Activated T-helper 17 cell treated with anti-CD3 and anti-CD28 coated beads, Interleukin-2, amount 50 U/mL, for 72 hours (primary cell): ENCODE measurements at regions not wholly inside any gene's neighbourhood (a gene's known extent, or its start where the extent isn't known, plus 50 kb on each side); places are given as distances from the start of the nearest gene placed in this dataset.

Experiments used
- ATAC-seq: fragments of 150-1000 bp; cut with Tn5 transposase; replicated peaks from 2 replicates; pipeline ENCODE4 v1.10.0; 2021; ENCODE audit warnings: mild to moderate bottlenecking, moderate library complexity
- H3K27ac Mint-ChIP-seq: one replicate; pipeline ENCODE4 v1.8.0; 2022; ENCODE audit warnings: mixed read lengths
- H3K27me3 Mint-ChIP-seq: one replicate; pipeline ENCODE4 v1.8.0; 2022; ENCODE audit warnings: mixed read lengths
- H3K36me3 Mint-ChIP-seq: one replicate; pipeline ENCODE4 v1.8.0; 2022; ENCODE audit warnings: low read depth, mild to moderate bottlenecking, mixed read lengths
- H3K4me1 Mint-ChIP-seq: one replicate; pipeline ENCODE4 v1.8.0; 2022; ENCODE audit warnings: mixed read lengths
- H3K4me3 Mint-ChIP-seq: one replicate; pipeline ENCODE4 v1.8.0; 2022; ENCODE audit warnings: mild to moderate bottlenecking, mixed read lengths
- H3K9me3 Mint-ChIP-seq: one replicate; pipeline ENCODE4 v1.8.0; 2022; ENCODE audit warnings: mixed read lengths

DNA sequence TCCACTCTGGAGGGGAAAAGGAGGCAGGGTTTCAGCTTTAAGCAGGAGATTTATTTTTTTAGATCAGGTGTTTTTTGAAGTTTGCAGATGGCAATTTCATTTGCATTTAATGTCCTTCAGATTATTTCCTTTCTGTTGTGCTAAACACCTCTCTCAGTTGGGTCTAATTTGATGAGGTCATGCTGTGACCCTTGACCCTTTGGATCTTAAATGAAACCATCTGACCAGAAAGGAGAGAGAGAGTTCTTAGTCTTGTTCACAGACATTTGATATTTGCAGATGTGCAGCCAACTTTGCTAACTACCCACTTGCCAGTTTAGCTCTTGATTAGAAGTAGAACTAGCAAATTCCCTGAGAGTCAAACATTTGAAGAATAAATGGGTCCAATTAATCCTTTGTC is 101.5 kb upstream of the RAB11FIP2 start:
- H3K4me3 Mint-ChIP-seq = no peak overlapping the region
- no peak for ATAC-seq
- H3K36me3 Mint-ChIP-seq = no peaks in the 10 kb centered on the region
- H3K27ac Mint-ChIP-seq = no peak overlapping the region
- H3K4me1 Mint-ChIP-seq = no peaks in the 10 kb centered on the region
- H3K27me3 Mint-ChIP-seq = peaks cover 17% of the 10 kb centered on the region
- H3K9me3 Mint-ChIP-seq = no peaks in the 10 kb centered on the region

GRCh38 chr10:118145256-118145655 is 98.5 kb upstream of the RAB11FIP2 start:
- Mint-ChIP-seq H3K27ac (no peak overlapping the region), H3K36me3 (no peaks in the 10 kb centered on the region), H3K9me3 (no peaks in the 10 kb centered on the region), H3K27me3 (peaks cover 18% of the 10 kb centered on the region), H3K4me3 (no peak overlapping the region), H3K4me1 (no peaks in the 10 kb centered on the region)
- no peak for ATAC-seq

DNA sequence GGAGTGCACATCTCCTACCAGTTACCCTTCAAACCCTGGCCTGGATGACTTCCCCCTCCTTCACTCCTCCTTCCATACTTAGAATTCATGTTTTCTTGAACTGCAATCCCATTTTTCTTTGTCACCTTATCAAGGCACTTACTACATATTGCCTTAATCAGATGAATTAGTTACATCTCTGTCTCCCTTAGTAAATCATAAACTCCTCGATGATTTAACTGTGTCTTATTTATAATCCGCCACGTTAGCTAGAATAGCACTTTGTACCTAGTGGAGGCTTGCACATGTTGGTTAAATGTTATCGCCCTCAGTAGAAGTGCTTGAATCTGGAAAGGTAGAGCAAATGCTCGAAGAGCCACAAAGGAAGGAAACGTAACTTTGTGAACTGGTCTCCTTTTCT is 94.7 kb upstream of the RAB11FIP2 start:
- no peak overlapping the region for H3K27ac Mint-ChIP-seq
- no peak for ATAC-seq
- no peaks in the 10 kb centered on the region for H3K9me3 Mint-ChIP-seq

GRCh38 chr10:118139321-118139720 is 92.6 kb upstream of the RAB11FIP2 start:
- no peak for ATAC-seq
- Mint-ChIP-seq H3K36me3 (no peaks in the 10 kb centered on the region), H3K4me3 (no peak overlapping the region), H3K4me1 (no peaks in the 10 kb centered on the region), H3K9me3 (peaks cover 4% of the 10 kb centered on the region), H3K27me3 (peaks cover 15% of the 10 kb centered on the region), H3K27ac (no peak overlapping the region)

More for the DNA sequence above, 94.7 kb upstream of the RAB11FIP2 start:
- Mint-ChIP-seq H3K27me3 (peaks cover 20% of the 10 kb centered on the region), H3K4me1 (no peaks in the 10 kb centered on the region), H3K36me3 (no peaks in the 10 kb centered on the region), H3K4me3 (no peak overlapping the region)

GRCh38 chr10:118128675-118129074 is 81.9 kb upstream of the RAB11FIP2 start:
- Mint-ChIP-seq H3K4me1 (no peaks in the 10 kb centered on the region), H3K36me3 (no peaks in the 10 kb centered on the region), H3K9me3 (peaks cover 5% of the 10 kb centered on the region)

DNA sequence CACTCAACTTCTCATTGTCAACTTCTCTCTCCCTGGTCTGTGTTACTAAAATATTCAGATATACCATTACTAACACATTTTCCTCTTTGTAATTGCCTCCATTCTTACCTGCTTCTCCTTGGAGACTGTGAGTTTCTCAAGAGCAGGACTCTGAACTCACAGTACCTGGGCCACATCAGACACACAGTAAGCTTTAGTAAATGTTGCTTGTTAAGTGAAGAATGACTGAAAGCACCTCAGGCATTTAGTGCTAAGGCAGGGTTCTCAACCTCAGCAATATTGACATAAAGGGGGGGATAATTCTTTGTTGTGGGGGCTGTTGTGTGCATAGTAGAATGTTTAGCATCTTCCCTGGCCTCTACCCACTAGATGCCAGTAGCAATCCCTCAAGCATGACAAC is 72.0 kb upstream of the RAB11FIP2 start:
- no peaks in the 10 kb centered on the region for H3K9me3 Mint-ChIP-seq
- H3K27ac Mint-ChIP-seq = no peak overlapping the region
- peaks cover 3% of the 10 kb centered on the region for H3K27me3 Mint-ChIP-seq
- ATAC-seq = no peak
- H3K36me3 Mint-ChIP-seq = no peaks in the 10 kb centered on the region
- no peak overlapping the region for H3K4me3 Mint-ChIP-seq
- no peaks in the 10 kb centered on the region for H3K4me1 Mint-ChIP-seq

More at GRCh38 chr10:118128675-118129074, 81.9 kb upstream of the RAB11FIP2 start:
- no peak overlapping the region for H3K4me3 Mint-ChIP-seq
- peaks cover 25% of the 10 kb centered on the region for H3K27me3 Mint-ChIP-seq
- H3K27ac Mint-ChIP-seq = no peak overlapping the region
- no peak for ATAC-seq

GRCh38 chr10:118116715-118117449 is 70.1 kb upstream of the RAB11FIP2 start:
- H3K36me3 Mint-ChIP-seq = no peaks in the 10 kb centered on the region
- H3K27ac Mint-ChIP-seq = no peak overlapping the region
- ATAC-seq = no peak
- H3K4me1 Mint-ChIP-seq = no peaks in the 10 kb centered on the region
- H3K4me3 Mint-ChIP-seq = no peak overlapping the region
- H3K9me3 Mint-ChIP-seq = no peaks in the 10 kb centered on the region
- H3K27me3 Mint-ChIP-seq = peaks cover 3% of the 10 kb centered on the region

DNA sequence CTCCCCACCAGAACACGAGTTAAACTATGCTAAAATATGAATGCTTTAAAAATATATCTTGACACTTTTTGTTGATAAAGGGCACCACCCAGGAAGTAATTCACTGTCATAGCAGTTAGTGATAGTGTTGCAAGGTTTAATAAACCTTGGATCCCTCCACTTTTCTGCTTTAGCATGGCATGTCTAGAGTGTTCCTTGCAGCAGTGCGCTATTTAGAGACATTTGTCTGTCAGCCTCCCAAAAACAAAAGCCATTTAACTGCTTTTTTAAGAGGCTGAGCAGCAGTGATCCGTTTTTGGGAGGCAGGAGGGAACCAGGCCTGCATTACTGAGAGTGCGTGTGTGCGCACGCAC is 69.6 kb upstream of the RAB11FIP2 start:
- no peak overlapping the region for H3K4me3 Mint-ChIP-seq
- H3K9me3 Mint-ChIP-seq = no peaks in the 10 kb centered on the region
- H3K4me1 Mint-ChIP-seq = no peaks in the 10 kb centered on the region
- ATAC-seq = no peak
- H3K36me3 Mint-ChIP-seq = no peaks in the 10 kb centered on the region
- H3K27ac Mint-ChIP-seq = no peak overlapping the region
- peaks cover 3% of the 10 kb centered on the region for H3K27me3 Mint-ChIP-seq

DNA sequence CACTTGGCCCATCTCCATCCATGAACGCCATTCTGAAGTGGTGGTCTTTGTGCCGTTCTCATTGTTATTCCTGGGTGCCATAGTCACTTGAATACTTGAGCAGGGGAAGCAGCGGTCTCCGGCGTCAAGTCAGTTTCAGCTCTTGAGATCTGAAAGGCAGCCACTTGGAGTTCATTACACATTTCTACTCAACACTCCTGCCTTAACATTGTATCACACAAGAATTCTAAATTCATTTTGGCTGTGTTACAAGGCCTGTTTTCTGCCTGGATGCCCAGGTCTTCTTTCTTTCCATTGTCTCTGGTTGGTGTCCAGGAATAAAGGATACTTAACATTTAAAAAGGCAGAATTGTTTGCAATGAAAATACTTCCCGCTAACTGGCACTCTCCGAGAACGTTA is 69.0 kb upstream of the RAB11FIP2 start:
- Mint-ChIP-seq H3K27me3 (peaks cover 3% of the 10 kb centered on the region), H3K4me1 (no peaks in the 10 kb centered on the region), H3K4me3 (no peak overlapping the region), H3K36me3 (no peaks in the 10 kb centered on the region), H3K9me3 (no peaks in the 10 kb centered on the region), H3K27ac (no peak overlapping the region)
- ATAC-seq = no peak

- Mint-ChIP-seq H3K27me3 (peaks cover 3% of the 10 kb centered on the region), H3K9me3 (no peaks in the 10 kb centered on the region), H3K27ac (no peak overlapping the region), H3K4me3 (no peak overlapping the region), H3K4me1 (no peaks in the 10 kb centered on the region), H3K36me3 (no peaks in the 10 kb centered on the region)
- ATAC-seq = peak; percentile 35
Observed at GRCh38 chr10:118114992-118115391, 68.3 kb upstream of the RAB11FIP2 start.

DNA sequence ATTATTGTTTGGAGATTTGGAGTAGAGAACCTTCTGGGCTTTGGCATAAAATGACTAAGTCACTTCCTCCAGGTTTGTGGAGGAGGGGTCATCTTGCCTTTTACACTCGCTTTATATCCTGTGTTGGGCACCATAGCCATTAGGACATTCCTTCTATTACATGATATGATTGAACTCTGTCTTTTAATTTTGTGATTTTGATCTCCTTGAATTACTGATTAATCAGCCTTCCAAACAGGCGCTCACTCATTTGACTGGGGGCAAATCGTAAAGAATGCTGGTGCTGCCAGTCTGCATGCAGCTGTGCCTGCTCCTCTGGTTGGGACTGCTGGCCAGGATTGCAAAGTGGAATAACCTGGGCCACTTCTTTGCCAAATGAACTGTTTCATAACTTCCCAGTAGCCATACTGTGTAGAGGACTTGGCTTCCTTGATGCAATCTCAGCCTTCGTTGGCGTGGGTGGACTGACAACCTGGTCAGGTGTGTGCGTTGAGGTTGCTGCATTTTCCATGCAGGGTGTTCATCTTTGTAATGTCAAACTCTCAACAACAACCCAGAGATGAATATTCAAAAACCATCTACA is 65.9 kb upstream of the RAB11FIP2 start:
- no peak for ATAC-seq

GRCh38 chr10:118110750-118111149 is 64.0 kb upstream of the RAB11FIP2 start:
- no peaks in the 10 kb centered on the region for H3K36me3 Mint-ChIP-seq
- peaks cover 8% of the 10 kb centered on the region for H3K27me3 Mint-ChIP-seq
- no peak overlapping the region for H3K4me3 Mint-ChIP-seq
- no peak overlapping the region for H3K27ac Mint-ChIP-seq
- no peaks in the 10 kb centered on the region for H3K4me1 Mint-ChIP-seq
- no peaks in the 10 kb centered on the region for H3K9me3 Mint-ChIP-seq
- peak; percentile 24 for ATAC-seq

More for the DNA sequence above, 65.9 kb upstream of the RAB11FIP2 start:
- no peaks in the 10 kb centered on the region for H3K9me3 Mint-ChIP-seq
- H3K4me3 Mint-ChIP-seq = no peak overlapping the region
- peaks cover 4% of the 10 kb centered on the region for H3K27me3 Mint-ChIP-seq
- no peaks in the 10 kb centered on the region for H3K4me1 Mint-ChIP-seq
- H3K27ac Mint-ChIP-seq = no peak overlapping the region
- H3K36me3 Mint-ChIP-seq = no peaks in the 10 kb centered on the region

DNA sequence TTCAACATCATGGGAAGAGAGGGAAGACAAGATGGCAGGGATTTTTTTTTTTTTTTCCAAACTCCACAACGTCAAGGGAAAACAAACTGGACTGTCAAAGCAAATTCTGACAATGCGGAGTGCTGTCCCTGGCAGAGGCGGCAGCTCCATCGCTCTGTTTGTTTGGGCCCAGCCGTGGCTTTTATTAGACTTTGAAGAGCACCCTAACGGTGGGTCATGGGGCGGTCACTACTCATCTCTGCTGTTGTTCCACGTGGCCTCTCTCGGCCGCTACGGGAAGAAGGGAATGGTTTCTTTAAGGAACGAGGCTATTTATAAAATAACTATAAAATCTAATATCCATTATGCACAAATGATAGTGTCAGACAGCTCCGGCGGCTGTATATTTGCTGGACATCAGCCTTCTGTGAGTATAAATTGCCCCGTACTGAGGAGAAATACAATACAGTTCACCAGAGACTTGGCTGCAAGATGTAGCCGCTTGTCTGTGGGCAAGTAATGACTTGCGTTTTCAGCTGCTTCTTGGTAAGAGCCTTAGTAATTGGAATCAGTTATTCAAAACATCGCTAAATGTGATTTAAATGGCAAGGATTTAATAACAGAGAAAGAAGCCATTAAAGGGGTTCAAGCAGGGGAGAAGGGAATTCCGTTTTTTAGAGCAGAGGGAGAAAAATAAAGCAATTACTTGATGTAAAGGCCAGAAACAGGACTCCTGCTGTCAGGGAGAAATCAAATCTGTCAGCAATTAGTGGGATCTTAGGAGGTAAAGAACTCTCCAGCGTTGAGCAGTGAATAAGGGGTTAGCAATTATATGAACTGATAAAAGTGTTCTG is 61.7 kb upstream of the RAB11FIP2 start:
- Mint-ChIP-seq H3K27ac (no peak overlapping the region), H3K4me1 (no peaks in the 10 kb centered on the region), H3K27me3 (peaks cover 10% of the 10 kb centered on the region), H3K36me3 (no peaks in the 10 kb centered on the region), H3K9me3 (no peaks in the 10 kb centered on the region), H3K4me3 (no peak overlapping the region)
- ATAC-seq = no peak

- H3K4me1 Mint-ChIP-seq = no peaks in the 10 kb centered on the region
- H3K4me3 Mint-ChIP-seq = no peak overlapping the region
- peaks cover 14% of the 10 kb centered on the region for H3K27me3 Mint-ChIP-seq
- peak; percentile 34 for ATAC-seq
- no peaks in the 10 kb centered on the region for H3K9me3 Mint-ChIP-seq
- no peak overlapping the region for H3K27ac Mint-ChIP-seq
- H3K36me3 Mint-ChIP-seq = no peaks in the 10 kb centered on the region
Observed at GRCh38 chr10:118107541-118107940, 60.8 kb upstream of the RAB11FIP2 start.

- Mint-ChIP-seq H3K27ac (no peak overlapping the region), H3K36me3 (no peaks in the 10 kb centered on the region), H3K9me3 (no peaks in the 10 kb centered on the region), H3K4me3 (no peak overlapping the region), H3K4me1 (no peaks in the 10 kb centered on the region), H3K27me3 (peaks cover 14% of the 10 kb centered on the region)
- ATAC-seq = no peak
Observed at GRCh38 chr10:118107040-118107439, 60.3 kb upstream of the RAB11FIP2 start.
